ENCODE measurements at regions not wholly inside any gene's neighbourhood (a gene's known extent, or its start where the extent isn't known, plus 50 kb on each side); places are given as distances from the start of the nearest gene placed in this dataset.

DNA sequence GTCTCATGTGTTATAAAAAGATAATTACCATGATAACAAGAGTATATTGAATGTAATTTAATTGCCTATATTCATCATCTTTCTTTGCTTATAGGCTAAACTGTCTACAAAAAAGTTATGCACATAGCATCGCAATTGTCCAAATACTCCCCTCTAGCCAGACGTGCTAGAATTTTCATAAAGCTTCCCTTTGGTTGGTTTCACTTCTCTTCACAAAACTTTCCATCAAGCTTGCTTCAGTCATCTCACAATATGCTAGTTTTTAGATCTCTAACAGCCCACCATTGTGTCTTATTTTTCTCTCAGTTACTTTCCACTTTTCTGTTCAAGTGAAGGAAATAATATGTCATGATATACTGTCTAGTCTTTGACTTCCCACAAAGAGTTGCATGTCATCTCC, 448.3 kb upstream of the SPANXN1 start:
- no peak for DNase-seq

DNA sequence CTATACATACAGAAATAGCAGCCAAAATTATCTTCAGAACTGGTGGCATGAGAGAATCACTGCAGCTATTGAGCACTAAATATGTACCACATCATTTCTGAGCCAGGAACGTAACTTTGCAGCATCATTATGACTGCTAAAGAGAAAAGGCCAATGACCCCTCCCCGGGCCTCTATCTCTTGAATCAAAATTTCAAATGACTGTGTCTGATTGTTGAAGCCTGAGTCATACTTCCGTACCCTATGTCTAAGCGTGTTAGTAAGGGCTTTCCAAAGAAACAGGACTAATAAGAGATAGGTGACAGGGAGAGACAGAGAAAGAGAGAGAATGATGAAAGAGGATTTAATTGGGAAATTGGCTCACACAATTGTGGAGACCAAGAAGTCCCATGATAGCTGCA, 445.5 kb upstream of the SPANXN1 start:
- no peak for DNase-seq

DNA sequence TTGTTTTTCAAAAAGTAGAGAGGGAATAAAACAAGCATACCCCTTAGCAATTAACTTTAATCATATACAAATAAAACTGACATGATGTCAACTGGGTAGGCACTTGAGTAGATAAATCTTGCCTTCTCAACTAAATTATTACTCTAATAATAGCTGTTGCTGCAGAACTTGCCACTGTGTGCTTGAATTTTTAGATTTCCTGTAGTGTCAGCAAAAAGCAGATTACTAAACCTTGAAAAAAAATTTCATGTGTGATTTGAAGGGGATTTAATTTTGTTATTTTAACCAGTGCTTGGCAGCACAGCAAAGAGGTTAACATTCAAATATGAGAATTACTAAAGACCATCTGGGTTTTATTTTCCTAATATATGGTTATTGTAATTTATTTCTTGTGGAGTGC, 438.3 kb upstream of the SPANXN1 start:
- no peak for DNase-seq

DNA sequence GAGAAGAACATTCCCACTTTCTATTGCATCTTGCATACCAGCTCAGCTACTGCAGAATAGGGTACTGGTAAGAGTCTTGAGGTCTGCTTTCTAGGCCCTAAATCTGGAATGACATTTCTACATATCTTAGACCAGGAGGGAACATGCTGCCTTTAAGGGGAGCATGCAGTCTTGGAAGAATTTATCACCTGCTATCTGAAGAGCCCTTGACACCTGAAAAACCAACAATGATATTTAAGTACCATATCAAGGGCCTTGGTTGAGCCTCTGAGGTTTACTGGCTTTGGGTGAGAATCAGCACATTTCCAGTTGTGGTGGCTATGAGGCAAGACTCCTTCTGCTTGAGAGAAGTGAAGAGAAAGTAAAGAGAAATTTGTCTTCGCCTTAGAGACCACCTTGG, 436.8 kb upstream of the SPANXN1 start:
- DNase-seq = no peak

DNA sequence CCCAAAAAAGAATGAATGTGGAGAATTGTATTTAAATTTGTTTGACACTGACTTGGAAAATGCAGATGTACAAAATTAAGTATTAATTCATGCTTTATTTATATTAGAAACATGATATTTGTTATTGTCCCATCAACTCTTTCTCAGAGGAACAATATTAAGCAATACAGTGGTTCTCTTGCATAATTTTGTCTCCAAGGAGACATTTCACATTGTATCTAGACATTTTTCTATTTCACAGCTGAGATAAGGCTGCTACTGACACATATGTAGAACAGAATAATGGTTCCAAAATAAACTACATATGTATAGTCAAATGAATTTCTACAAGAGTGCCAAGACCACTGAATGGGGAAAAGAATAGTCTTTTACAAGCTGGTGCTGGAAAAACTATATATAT, 427.9 kb upstream of the SPANXN1 start:
- no peak for DNase-seq

DNA sequence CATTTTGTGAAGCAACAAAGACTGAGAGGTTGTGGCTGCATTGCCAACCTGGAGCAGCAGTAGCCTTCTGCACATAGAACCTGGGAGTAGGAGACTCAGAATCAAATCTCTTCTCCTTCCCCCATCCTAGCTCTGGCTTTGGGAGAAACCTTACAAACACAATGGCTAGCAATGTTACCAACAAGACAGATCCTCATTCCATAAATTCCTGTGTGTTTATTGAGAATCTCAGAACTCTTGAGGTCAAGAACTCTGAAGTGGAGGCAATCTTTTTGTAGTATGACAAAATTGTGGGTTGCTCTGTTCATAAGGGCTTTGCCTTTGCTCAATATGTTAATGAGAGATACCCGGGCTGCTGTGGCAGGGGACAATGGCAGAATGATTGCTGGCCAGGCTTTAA, 406.7 kb upstream of the SPANXN1 start:
- no peak for DNase-seq

DNA sequence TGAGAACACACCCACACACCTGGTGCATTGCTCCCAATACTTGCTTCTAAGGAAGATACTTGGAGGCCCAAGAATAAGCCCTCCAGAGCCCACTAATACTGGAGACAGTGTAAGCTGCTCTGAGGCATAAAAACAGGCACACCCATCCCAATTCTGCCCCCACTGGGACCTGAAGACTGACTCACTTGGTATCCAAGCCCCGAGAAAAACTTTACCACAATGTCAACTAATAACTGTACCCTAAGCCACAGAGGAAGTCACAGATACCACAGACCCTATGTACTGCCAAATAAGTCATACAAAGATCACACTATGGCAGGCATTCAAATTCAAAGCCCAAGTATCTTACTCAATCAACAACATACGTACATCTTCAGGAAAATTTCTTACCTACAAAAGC, 398.2 kb upstream of the SPANXN1 start:
- peak; percentile 38 to 39 for DNase-seq

DNA sequence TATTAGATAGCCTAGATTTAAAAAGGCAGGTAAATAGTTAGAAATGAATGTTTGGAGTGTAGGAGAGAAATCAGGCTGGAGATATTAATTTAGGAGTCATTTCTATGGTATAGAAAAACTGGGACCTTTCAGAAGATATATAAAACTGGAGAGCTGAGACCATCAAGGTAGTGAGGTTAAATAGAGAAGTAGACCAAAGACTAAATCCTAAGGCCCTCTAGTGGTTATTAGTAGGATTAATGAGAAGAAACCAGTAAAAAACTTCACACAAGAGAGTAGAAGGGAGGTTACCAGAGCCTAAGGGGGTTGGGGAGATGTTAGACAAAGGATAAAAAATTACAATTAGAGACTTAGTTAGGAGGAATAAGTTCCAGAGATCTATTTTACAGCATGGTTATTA, 351.0 kb upstream of the SPANXN1 start:
- peak; percentile 44 to 50 for DNase-seq

DNA sequence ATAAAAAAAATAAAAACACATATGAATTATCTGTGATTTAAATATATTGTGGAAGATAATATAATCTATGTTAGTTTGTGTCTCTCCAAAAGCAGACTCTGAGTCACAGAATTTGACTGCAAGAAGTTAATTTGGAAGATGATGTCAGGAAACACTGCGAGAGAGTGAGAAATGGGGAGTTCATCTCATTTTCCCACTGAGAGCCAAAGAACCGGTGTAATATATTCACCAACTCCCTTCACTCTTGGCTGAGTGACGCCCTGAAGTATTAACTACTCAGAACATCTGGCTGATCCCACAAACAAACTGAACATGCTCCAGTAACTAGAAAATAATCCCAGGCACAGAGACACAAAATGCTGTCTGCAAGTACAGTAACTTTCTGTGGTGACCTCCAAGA, 345.8 kb upstream of the SPANXN1 start:
- no peak for DNase-seq

DNA sequence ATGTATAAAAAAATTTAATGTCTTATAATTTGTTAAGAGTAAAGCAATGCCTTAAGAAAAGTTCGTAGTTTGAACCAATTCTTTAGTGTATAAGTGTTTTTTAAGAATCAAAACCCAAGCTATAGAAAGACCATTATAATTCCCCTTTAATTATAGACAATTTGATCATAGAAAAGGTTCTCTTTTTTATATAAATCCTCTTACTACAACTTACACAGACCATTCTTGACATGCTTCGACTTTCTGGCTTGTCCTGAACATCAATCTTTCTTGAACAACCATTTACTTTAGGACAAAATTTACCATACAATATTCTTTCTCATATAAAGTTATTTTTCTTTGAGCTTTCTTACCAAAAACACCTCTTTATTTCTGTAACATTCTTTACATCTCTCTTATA, 330.5 kb upstream of the SPANXN1 start:
- no peak for DNase-seq

DNA sequence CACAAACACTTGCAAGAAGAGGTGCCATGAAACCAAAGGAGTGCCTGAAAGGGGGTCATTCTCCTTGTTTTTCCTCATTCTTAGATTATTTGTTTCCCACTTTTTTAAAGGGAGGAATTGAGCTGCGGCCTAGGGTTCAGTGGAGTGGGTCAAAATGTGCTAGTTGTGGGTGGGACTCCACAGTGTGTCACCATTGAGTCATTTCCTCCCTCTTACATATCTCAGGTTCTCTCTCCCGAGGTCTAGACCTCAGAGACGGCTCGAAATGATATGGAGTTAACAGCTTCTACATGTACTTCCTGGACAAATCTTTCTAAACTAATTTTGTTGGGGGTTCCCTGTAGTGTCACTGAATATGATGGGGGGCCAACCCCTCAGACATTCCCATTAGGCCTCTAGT, 328.4 kb upstream of the SPANXN1 start:
- DNase-seq = no peak

DNA sequence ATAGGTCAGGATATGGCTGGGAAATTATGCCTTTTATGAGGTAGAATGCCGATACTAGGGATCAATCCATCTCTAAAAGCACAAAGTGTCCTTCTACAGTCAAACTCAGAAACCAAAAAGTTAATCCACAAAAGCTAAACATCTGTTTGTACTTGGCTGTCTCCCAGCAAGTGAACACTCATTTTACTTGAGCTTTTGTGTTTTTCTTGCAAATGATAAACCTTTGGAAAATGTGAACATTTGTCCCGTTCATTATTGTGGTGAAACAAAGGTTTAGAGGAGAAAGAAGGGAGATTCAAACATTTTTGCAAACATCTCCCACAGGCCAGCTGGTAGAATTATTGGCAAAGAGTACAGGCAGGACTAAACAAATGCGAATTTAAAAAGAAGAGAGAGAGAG, 300.6 kb upstream of the SPANXN1 start:
- DNase-seq = no peak

Measured in Kasumi-1 (cell line).